ENCODE measurements at regions not wholly inside any gene's neighbourhood (a gene's known extent, or its start where the extent isn't known, plus 50 kb on each side); places are given as distances from the start of the nearest gene placed in this dataset.

DNA sequence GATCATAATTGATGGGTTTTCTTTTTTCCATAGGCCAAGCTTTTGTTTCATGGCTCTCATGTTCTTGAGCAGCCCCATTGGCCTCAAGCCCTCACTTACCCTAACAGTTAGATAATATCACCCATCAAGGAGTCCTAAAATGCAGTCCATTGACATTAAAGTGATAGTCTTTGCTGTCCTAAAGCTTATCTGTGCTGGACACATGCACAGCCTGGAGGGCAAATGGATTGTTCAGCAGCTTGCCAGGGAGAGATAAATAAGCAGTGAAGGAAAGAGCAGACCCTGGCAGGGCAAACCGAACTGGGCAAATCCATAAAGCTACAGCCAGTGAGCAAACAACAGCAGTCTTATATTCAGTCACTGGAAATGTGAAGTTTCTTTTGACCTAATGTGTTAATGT, 199.6 kb upstream of the MID1 start:
- FAIRE-seq (no peak), DNase-seq (ENCODE audit: low read depth) (no peak)
- H3K4me3 ChIP-seq (ENCODE audit: low read depth, low read length): no peak overlapping the region
- no peaks in the 10 kb centered on the region for H3K36me3 ChIP-seq (ENCODE audit: control insufficient read depth, insufficient read depth, low read length)
- no peaks in the 10 kb centered on the region for H3K27me3 ChIP-seq (ENCODE audit: control insufficient read depth, insufficient read depth, low read length)
- TF ChIP-seq, protein P1, sequence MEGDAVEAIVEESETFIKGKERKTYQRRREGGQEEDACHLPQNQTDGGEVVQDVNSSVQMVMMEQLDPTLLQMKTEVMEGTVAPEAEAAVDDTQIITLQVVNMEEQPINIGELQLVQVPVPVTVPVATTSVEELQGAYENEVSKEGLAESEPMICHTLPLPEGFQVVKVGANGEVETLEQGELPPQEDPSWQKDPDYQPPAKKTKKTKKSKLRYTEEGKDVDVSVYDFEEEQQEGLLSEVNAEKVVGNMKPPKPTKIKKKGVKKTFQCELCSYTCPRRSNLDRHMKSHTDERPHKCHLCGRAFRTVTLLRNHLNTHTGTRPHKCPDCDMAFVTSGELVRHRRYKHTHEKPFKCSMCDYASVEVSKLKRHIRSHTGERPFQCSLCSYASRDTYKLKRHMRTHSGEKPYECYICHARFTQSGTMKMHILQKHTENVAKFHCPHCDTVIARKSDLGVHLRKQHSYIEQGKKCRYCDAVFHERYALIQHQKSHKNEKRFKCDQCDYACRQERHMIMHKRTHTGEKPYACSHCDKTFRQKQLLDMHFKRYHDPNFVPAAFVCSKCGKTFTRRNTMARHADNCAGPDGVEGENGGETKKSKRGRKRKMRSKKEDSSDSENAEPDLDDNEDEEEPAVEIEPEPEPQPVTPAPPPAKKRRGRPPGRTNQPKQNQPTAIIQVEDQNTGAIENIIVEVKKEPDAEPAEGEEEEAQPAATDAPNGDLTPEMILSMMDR (IDR thresholded peaks at IDR 0.05; ENCODE audit: insufficient read depth, low read length, severe bottlenecking): no peak

DNA sequence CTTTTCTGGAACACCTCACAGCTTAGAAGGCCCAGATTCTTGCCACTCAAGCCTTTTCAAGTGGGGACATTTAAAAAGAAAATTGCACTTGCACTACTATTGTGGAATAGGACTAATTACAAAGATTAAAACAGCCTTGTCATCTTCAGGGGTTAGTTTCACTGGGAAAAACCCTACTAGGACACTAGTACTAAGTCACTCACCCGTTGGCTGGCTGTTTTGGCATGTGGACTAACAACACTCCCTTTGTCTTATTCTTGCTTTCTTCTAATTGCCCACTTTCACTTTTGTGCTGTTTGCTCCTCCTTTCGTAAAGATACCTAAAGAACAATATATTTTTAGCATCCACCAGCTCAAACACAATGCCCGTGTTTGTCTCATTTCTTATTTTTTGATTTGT, 200.9 kb upstream of the MID1 start:
- H3K36me3 ChIP-seq (ENCODE audit: control insufficient read depth, insufficient read depth, low read length): no peaks in the 10 kb centered on the region
- H3K4me3 ChIP-seq (ENCODE audit: low read depth, low read length): no peak overlapping the region
- FAIRE-seq (no peak), DNase-seq (ENCODE audit: low read depth) (no peak)
- TF ChIP-seq, protein P1 (IDR thresholded peaks at IDR 0.05; ENCODE audit: insufficient read depth, low read length, severe bottlenecking): no peak
- no peaks in the 10 kb centered on the region for H3K27me3 ChIP-seq (ENCODE audit: control insufficient read depth, insufficient read depth, low read length)

DNA sequence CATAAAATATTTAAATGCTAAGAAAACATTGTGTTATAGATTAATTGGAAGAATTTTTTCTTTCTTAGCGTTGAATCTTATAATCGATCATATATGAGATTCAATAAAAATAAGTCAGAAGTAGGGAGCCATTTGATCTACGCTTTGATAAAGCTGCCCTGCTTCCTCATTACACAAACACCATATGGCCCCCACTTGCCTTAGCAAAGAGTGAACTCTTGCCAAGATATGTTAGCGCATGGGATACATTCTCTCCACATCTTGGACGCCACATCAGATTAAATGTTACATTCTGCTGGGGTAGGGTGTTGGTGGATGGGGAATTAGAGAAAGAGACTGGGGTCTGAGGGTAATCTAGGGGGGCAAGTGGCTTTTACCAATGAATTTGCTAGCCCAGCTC, 207.7 kb upstream of the MID1 start:
- TF ChIP-seq, protein P1 (IDR thresholded peaks at IDR 0.05; ENCODE audit: insufficient read depth, low read length, severe bottlenecking): no peak
- DNase-seq (ENCODE audit: low read depth): no peak
- H3K4me3 ChIP-seq (ENCODE audit: low read depth, low read length): no peak overlapping the region
- no peaks in the 10 kb centered on the region for H3K27me3 ChIP-seq (ENCODE audit: control insufficient read depth, insufficient read depth, low read length)
- no peak for FAIRE-seq
- no peaks in the 10 kb centered on the region for H3K36me3 ChIP-seq (ENCODE audit: control insufficient read depth, insufficient read depth, low read length)

DNA sequence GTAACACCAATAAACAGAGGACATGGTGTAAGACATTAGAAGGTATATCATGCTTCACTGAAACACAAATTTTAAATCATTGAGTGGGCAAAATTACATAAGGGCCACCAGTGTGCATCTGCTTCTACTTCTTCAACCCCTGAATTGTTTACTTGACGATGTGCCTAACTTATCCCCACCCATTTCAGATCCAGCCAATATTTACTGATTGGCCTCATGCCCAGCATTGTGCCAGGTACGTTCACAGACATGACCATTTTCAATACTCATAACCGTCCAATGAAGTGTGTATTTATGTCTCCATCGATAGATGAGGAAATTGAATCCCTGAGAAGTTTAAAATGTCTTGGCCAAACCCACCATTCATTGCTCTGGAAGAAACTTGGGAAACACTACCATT, 208.3 kb upstream of the MID1 start:
- no peaks in the 10 kb centered on the region for H3K27me3 ChIP-seq (ENCODE audit: control insufficient read depth, insufficient read depth, low read length)
- no peak for FAIRE-seq
- TF ChIP-seq, protein P1 (IDR thresholded peaks at IDR 0.05; ENCODE audit: insufficient read depth, low read length, severe bottlenecking): no peak

DNA sequence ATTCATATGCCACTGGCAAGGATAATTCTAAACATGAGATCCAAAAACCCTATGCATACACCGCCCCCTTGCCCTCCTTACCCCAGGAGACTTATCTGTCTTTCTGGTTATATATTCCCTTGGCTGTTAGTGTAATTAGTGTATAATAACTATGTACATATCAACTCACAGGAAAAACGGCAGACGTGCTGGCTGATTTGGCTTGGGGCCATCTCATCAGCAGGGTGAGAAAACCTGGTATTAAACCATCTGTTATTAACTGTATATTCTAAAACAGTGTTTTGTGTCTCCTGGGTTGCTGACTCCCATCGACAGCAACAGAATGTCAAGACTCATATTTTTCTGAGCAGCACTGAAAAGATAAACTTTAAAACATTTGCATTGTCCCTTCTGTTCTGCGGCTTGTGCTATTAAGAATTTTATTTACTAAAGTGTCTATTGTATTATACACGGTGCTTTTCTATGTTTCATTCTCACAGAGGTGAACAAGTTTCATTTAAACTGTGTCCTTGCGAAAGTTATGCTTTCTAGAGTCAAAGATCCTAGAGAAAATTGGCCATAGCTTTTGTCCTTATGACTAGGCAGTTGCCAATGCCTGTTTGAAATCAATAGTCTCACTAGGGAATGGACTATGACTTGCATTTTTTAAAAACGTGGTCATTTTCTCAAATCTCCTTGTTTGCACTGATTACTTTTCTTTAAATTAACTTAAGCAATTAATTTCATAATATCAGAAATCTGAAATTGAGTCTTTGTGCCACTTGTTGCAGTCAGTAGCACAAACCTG, 211.5 kb upstream of the MID1 start:
- no peaks in the 10 kb centered on the region for H3K27me3 ChIP-seq (ENCODE audit: control insufficient read depth, insufficient read depth, low read length)
- no peaks in the 10 kb centered on the region for H3K36me3 ChIP-seq (ENCODE audit: control insufficient read depth, insufficient read depth, low read length)
- TF ChIP-seq, protein P1 (IDR thresholded peaks at IDR 0.05; ENCODE audit: insufficient read depth, low read length, severe bottlenecking): no peak
- H3K4me3 ChIP-seq (ENCODE audit: low read depth, low read length): peak overlapping the region; percentile 8
- no peak for DNase-seq (ENCODE audit: low read depth)
- FAIRE-seq: no peak

More for the DNA sequence above, 208.3 kb upstream of the MID1 start:
- peak; percentile 26 for DNase-seq (ENCODE audit: low read depth)
- H3K4me3 ChIP-seq (ENCODE audit: low read depth, low read length): no peak overlapping the region
- H3K36me3 ChIP-seq (ENCODE audit: control insufficient read depth, insufficient read depth, low read length): no peaks in the 10 kb centered on the region

Measured in bronchial epithelial cell (primary cell).